HG03439 (cell line): ENCODE measurements at regions not wholly inside any gene's neighbourhood (a gene's known extent, or its start where the extent isn't known, plus 50 kb on each side); places are given as distances from the start of the nearest gene placed in this dataset.
"Not testable (repeated sequence)": the region's sequence is repeated elsewhere in the genome, so short reads cannot be mapped to it uniquely, and the experiment has no call there.

ENCODE experiments used
- ATAC-seq: cut with Tn5 transposase; IDR thresholded peaks from one replicate; pipeline ENCODE4 v1.9.1; 2021; ENCODE audit warnings: mild to moderate bottlenecking, moderate library complexity; ENCODE audit not compliant: unreplicated experiment

DNA sequence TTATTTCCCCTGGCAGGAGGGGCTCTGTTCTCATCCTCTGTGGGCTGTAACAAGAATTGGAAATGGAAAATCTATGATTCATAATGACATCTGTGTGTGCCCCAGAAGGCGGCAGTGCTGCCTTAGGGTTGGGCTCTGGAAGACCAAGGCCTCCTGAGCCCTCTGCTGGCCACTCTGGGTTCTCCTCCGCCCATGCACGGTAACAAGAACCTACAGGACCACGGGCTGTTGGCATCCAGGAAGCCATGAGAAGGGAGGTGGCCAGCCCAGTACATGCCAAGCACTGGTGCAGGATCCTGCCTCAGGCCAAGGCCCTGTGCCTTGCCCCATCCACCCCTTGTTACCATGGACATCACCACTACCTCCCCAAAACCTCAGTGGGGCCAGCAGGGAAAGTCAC lies 454.2 kb downstream of the TP53TG3F start:
- ATAC-seq = not testable (repeated sequence)

DNA sequence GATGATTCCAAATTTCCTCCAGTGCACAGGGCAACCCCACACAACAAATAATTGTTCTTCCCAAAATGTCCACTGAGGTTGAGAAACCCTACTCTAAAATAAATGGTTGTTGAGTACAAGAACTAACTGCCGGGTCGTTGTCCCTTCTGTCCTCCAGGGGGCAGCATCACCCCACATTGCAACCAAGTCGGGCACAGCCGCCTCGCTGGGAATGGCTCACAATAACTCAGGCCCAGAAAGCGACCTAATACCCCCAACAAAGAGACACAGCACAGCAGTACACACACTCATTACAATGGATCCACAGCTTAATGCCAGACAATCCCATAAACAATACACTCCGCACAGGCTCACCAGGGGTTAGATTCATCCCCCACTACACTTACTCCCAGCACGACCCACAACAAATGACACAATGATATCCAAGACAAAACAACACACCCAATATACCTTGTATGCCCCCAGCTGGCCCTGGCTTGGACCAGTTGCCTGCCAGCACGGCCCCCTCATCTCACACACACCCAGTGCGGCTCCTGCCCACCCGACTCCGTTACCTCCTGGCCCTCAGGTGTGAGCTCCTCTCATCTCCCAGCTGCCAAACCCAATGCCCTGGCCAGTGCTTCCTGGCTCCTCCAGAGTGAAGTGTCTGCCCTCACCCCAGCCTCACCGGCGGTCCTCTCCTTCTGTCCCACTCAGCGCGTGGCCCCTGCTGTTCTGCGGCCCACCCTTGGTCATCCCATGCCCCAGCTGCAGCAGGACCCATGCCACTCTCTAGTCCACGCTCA lies 461.5 kb downstream of the TP53TG3F start:
- not testable (repeated sequence) for ATAC-seq

DNA sequence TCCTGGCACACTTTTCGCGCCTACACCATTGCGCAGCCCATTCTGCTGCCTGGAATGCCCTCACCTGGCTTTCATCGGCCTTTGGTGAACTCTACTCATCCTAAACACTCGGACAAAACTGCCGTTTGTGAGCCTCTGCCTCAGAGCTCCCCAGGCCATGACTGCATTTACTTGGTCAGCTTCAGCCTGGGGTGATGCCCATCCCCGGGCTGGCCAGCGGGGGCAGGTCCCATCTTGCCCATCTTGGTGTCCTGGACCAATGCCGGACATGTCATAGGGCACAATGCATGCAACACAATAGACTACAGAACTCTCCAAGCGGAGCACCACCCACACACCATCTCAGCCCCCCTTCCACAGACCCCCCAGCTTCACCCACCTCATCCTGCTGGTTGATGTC lies 463.5 kb downstream of the TP53TG3F start:
- not testable (repeated sequence) for ATAC-seq

DNA sequence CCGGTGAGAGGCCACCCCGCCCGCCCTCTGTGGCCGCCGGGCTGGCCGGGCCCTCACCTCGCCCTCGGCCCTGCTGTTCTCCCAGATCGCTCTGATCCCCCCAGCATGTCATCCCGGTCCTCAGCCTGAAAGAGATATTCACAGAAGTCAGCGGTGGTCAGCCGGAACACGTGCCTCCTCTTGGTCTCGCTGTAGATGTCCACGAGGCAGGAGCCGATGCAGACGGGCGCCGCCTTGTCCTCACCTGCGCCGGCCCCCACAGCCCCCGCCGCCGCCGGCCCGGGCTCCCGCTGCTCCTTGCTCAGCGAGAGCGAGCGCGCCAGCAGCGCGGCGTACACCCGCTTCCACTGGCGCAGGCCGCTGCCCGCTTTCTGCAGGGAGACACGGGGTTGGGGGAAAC lies 468.6 kb downstream of the TP53TG3F start:
- ATAC-seq = not testable (repeated sequence)

DNA sequence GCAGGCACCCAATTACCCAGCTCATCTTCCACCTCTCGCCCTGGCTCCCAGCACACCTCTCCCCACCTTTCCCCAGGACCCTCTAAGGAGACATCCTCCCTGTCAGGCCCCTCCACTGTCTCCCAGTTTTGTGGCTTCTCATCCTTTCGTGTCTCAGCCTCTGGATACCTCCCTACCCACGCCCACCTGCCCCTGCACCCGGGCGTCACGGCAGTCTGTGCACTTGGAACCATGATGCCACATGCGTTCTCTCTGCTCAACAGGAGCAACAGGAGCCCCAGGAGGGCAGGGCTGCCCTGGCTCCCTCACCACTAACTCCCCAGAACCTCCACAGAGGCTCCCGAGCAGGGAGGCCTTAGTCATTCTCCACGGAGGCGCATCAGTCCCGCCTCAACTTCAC lies 472.8 kb downstream of the TP53TG3F start:
- ATAC-seq = not testable (repeated sequence)

DNA sequence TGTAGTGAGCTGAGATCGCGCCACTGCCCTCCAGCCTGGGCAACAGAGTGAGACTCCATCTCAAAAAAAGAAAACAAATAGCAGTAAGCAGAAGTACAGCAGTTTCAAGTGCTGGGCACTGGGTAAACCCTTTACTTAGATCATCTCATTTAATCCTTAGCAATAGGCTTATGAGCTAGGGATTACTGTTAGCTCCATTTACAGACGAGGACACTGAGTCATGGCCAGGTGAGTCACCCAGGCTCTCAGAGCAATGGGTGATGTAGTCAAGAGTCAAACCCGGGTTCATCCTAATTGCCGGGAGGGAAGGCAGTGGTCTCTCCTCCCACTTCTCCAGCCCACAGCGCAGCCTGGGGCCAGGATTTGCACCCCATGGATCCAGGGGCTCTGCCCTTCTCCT lies 473.6 kb downstream of the TP53TG3F start:
- ATAC-seq = not testable (repeated sequence)

DNA sequence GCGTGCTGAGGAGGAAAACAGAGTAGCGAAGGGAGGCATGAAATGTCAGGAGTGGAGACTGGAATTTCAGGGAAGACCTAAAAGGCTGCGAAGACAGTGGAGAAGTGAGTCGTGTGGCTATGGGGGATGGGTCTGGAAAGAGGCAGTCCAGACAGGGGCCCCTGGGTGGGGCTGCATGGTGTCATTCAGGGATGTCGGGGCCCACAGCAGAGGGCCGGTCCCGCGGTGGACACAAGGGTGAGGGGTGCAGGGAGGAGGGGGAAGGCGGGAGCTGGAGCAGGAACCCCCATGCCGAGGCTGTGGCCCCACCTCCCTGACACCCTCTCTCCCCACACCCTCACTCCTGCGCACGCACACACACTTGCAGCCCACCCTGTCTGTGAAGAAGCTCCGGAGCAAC lies 476.4 kb downstream of the TP53TG3F start:
- ATAC-seq = not testable (repeated sequence)

DNA sequence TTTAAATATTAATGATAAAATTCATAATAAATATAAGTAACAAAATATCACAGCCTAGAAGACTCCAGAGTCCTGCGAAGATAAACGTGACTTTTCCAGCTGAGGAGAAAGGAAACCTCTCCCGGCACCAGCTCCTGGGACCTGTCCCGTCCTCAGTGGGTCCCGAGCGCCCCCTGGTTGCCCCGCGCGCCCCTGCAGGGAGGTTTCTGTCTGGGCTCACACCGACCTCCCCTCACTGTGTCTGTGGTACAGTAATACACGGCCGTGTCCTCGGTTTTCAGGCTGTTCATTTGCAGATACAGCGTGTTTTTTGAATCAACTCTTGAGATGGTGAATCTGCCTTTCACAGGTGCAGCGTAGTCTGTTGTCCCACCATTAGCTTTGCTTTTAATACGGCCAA lies 478.7 kb downstream of the TP53TG3F start:
- not testable (repeated sequence) for ATAC-seq

DNA sequence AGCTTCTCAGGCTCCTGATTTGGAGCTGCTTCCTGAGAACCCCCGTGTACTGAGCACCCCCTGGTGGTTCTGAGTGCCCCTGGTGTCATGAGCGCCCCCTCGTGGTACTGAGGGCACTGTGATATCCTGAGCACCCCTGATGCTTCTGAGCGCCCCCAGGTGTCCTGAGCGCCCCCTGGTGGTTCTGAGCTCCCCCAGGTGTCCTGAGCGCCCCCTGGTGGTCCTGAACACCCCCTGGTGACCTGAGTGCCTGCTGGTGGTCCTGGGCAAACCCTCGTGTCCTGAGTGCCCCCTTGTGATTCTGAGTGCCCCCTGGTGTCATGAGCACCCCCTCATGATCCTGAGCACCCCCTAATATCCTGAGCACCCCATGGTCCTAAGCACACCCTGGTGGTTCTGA lies 502.1 kb downstream of the TP53TG3F start:
- ATAC-seq = not testable (repeated sequence)

DNA sequence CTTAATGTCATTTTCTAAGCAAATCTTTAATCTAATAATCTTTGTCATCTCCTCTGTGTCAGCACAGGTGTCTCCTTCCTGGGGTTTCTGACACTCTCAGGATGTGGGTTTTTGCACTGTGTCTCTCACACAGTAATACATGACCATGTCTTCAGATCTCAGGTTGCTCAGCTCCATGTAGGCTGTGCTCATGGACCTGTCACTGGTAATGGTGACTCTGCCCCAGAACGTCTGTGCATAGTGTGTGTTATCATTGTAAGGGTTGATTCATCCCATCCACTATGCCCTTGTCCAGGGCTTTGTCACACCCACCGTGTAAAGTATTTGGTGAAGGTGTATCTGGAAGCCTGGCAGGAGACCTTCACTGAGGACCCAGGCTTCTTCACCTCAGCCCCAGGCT lies 506.1 kb downstream of the TP53TG3F start:
- ATAC-seq = not testable (repeated sequence)

DNA sequence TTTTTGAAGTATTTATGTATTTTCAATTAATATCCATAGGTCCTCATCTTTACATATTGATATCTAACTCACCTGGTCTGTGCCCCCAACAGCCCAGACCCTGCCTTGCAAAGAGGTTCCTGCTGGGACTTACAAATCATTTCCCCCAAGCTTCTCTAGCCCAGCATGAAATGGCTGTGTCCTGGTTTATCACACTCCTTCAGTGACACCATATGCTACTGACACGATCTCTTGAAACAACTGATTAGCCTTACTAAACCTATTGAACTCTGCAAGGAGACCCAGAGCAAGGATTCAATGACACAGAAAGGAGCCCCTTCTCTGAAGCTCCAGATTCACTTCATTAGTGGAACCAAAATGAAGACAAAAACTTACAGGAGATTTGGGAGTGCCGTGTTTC lies 507.4 kb downstream of the TP53TG3F start:
- not testable (repeated sequence) for ATAC-seq

DNA sequence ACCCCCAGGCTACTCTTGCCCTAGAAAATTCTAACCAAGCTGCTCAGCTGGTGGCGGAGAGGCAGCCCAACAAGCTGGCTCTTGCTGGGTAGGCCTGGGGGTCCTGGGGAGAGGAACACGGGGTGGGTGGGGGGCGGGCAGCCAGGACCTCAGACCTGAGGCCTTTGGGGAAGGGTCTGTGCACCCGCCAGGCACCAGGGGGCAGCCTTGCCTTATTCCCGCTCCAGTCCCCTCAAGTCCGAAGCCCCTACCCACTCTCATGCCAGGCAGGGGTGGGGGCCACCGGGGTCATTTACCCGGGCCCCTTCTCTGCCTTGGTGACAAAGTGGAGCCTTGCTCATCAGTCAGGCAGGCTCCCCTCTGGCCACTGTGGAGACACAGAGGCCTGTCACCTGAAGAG lies 515.1 kb downstream of the TP53TG3F start:
- not testable (repeated sequence) for ATAC-seq

DNA sequence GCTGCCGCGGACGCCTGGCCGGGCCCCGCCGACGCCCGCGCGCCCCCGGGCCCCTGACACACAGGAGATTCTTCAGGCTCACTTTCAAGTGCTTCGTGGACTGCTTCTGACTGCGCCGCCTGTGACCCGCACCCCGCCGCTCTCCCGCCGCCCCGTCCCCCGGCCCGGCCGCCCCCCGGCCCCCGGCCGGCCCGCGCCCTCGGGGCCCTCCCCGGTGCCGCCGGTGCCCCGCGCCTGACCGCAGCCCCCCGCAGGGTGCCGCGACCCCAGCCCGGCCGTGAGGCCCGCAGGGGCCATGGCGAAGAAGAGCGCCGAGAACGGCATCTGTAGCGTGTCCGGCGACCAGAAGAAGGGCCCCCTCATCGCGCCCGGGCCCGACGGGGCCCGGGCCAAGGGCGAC lies 516.3 kb downstream of the TP53TG3F start:
- ATAC-seq = not testable (repeated sequence)

DNA sequence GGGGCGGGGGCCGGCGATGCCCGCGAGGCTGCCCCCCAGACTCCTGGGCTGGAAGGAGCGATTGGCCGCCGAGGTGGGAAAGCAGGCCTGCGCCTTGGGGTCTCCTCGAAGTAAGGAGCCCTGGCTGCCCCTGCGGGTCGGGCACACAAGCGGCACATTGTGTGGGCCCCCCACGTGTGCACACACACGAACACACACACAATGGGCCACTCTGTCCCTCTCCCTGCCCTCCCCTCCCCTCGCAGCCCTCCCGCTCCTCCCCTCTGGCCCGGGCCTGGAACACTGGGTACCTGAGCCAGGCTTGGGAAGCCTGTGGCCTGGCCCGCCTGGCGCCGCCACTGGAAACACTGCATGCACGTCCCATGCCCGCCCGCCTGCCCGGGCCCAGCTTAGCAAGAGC lies 517.1 kb downstream of the TP53TG3F start:
- not testable (repeated sequence) for ATAC-seq

DNA sequence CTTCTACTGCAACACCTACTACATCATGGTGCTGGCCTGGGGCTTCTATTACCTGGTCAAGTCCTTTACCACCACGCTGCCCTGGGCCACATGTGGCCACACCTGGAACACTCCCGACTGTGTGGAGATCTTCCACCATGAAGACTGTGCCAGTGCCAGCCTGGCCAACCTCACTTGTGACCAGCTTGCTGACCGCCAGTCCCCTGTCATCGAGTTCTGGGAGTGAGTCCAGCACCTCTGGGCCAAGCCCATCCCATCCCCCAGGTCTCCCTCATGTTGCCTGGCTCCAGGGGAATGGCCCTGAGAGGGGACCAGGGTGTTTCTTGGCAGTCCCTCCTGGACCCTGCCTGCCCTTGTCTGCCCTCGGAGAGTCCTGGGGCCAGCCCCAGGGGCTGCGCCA lies 519.4 kb downstream of the TP53TG3F start:
- ATAC-seq = not testable (repeated sequence)

DNA sequence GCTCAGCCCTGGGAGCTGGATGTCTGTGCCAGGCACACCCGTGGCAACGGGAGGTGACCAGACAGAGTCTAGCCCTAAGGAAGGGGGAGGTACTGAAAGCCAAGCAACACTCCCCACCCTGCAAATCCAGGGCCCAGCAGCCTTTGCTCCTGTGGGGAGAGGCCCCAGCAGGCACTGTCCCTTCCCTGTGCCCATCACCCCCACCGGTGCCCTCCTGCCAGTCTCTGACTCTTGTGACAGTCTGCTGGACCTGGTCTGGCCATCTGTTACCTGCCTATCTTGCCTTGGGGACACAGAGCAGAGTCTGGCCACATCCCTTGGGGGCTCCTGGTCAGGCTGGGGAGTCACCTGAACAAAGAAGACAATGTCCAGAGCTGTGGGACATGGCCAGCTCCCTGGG lies 520.2 kb downstream of the TP53TG3F start:
- ATAC-seq = not testable (repeated sequence)

DNA sequence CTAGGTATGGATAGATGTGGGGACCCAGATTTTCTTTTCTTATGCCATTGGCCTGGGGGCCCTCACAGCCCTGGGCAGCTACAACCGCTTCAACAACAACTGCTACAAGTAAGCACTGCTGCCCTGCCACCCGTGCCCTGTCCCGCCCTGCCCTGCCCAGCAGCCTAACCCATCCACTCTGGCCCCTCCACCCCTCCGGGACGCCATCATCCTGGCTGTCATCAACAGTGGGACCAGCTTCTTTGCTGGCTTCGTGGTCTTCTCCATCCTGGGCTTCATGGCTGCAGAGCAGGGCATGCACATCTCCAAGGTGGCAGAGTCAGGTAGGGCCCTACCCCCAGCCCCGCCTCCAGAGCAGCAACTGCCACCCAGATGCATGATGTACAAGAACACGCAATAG lies 521.3 kb downstream of the TP53TG3F start:
- ATAC-seq = not testable (repeated sequence)

DNA sequence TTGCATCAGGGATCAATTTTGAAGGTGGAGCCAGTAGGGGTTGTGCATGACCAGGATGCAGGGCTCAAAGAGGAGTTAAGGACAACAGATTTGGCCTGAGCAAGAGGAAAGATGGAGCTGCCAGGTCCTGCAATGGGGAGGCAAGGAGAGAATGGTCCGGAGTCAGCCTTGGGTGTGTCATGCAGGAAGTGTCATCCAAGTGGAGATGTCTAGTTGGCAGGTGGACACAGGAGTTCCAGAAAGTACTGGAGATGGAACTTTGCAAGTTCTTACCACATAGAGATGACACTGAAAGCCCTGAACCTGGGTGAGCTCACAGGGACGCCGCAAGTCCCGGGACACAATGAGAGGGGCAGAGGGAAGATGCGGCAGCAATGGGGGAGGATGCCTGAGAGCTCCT lies 525.0 kb downstream of the TP53TG3F start:
- ATAC-seq = not testable (repeated sequence)

DNA sequence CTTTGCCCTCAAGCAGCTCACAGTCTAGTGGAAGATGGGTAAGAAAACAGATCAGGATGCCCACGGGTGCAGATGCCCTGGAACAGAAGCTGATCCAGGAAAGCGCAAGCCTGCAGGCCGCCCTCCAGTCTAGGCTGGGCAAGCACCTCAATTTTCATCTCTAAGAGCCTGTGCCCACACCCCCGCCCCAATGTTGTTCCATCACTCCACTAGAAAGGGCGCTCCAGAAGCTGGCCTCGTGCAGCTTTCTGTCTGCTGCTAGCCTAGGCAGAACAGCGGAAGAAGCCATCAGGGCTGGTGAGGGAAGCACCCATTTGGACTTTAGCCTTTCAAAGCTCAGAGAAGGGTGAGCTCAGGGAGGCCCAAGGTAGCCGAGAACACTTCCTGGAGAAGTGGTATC lies 527.1 kb downstream of the TP53TG3F start:
- ATAC-seq = not testable (repeated sequence)

DNA sequence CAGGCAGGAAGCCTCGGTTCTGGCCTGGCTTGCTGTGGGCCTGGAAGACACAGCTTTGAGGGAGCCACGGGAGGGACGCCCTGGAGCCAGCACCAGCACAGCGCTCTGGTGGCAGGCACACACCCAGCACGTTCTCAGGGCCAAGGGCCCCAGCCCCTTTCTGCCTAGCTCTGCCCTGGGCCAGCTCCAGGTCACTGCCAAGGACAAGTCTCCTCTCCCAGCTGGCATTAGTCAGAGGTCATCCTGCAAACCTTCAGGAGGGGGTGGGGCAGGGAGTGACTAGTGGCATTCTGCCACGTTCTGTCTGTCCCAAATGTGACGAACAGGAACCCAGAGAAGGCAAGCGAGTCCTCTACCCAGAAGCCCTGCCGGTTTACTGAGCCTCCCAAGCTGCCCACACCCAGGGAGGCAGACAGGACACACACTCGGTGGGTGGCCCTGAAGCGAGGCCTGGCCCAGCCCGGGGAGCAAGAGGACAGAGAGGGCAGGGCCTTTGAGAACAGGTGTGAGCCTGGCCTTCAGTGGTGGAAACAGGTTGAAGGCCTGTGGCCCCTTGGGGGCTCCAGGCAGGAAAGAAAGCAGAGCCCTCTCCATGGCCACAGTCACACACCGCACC lies 528.0 kb downstream of the TP53TG3F start:
- ATAC-seq = not testable (repeated sequence)

DNA sequence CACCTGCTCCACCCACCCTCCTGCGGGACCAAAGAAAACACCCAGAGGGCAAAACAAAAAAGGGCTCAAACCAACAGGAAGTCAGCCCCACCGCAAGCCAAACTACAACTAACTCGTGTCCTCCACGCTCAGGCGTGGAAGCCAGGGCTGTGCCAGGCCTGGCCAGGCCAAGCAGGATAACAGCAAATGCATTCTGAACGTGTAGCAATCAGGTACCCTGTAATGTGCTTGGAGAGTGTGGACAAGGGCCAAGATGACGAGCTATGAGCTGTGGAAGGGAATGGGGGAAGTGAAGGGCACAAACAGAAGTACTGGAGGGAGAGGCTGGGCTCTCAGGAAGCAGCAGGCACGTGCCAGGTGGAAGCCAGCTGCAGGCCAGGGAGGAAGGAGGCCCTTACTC lies 528.6 kb downstream of the TP53TG3F start:
- ATAC-seq = not testable (repeated sequence)

DNA sequence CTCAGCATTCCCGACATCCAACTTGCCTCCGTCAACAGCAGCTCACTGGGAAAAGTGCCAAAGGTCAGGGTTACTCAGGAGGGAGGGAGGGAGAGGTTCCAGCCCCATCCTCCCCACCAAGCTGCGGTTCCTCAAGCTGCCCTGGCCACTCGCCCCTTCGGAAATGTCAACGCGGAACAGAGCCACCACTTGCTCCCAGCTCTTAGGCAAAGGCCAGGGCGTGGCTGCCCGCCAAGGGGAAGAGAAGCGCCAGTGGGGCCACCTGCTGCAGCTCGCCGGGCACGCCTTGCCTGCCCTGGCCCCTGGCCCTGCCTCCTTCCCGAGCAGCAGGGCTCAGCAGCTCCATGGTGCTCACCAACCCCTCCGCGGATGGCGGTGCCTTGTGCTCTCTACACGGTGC lies 531.1 kb downstream of the TP53TG3F start:
- ATAC-seq = not testable (repeated sequence)
